Amniotic epithelial cell (primary cell): ENCODE measurements at regions not wholly inside any gene's neighbourhood (a gene's known extent, or its start where the extent isn't known, plus 50 kb on each side); places are given as distances from the start of the nearest gene placed in this dataset.
"Not testable (repeated sequence)": the region's sequence is repeated elsewhere in the genome, so short reads cannot be mapped to it uniquely, and the experiment has no call there.

ENCODE experiments used
- DNase-seq: peaks from one replicate; pipeline ENCODE4 v3.0.0-alpha.2; 2010; ENCODE audit warnings: low read depth

DNA sequence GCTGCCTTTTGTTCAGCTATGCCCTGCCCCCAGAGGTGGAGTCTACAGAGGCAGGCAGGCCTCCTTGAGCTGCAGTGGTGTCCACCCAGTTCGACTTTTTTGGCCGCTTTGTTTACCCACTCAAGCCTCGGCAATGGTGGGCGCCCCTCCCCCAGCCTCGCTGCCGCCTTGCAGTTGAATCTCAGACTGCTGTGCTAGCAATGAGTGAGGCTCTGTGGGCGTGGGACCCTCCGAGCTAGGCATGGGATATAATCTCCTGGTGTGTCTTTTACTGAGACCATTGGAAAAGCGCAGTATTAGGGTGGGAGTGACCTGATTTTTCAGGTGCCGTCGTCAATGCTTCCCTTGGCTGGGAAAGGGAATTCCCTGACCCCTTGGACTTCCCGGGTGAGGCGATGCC lies 279.3 kb downstream of the PTH2R start:
- DNase-seq: not testable (repeated sequence)

DNA sequence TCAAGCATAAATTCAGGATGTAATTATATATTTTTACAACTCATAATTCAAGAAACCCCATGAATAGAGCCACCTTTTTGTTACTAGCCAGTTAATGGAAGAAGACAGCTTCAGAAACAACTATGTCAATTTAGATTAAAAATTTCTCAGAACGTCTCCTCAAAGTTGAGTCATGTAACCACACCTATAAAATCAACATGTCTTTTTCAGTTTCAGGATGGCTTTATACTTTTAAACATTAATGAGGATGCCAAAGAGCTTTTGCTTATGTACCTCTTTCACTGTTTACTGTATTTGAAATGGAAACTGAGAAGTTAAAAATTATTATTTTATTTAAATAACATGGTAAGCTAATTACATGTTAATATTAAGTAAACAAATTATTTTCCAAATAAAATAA lies 280.1 kb downstream of the PTH2R start:
- no peak for DNase-seq

DNA sequence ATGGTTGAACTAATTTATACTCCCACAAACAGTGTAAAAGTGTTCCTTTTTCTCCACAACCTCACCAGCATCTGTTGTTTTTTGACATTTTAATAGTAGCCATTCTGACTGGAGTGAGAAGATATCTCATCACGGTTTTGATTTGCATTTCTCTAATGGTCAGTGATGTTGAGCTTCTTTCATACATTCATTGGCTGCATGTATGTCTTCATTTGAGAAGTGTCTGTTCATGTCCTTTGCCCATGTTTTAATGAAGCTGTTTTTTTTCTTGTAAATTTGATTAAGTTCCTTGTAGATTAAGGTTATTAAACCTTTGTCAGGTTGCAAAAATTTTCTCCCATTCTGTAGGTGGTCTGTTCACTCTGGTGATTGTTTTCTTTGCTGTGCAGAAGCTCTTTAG lies 281.1 kb downstream of the PTH2R start:
- not testable (repeated sequence) for DNase-seq

DNA sequence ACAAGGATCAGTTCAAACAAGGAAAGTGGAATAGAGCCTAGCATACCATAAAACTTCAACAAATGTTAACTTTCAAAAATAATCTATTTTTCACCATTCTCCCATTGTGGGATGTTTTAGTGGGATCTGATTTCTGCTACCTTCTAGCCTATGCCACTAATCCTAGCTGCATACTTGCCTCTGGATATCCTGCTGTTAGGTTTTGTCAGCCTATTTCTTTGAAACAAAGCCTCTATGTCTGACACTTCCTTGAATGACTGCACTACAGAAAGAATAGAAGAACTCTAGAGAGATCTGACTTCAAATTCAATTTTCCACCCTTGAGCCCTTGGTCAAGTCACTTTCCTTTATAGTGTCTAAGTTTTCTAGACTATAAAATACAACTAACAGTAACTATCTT lies 291.5 kb downstream of the PTH2R start:
- no peak for DNase-seq

DNA sequence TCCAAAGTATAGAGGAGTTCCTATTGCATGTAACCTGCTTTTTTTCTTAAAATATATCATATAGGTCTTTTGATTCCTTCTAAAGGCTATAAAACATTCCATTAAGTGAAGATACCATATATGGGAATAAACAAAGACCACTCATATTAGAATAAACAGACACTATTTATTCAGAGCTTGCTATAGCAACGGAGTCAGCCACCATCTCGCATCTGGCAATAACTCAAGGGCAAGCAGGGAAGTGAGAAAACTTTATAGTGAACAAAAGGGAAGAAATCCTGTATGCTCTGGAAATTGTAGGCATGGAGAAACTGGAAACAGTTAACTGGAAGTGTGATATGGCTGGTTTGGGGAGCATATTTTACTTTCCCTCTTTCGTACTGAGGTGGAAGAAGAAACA lies 301.9 kb downstream of the PTH2R start:
- DNase-seq: no peak

DNA sequence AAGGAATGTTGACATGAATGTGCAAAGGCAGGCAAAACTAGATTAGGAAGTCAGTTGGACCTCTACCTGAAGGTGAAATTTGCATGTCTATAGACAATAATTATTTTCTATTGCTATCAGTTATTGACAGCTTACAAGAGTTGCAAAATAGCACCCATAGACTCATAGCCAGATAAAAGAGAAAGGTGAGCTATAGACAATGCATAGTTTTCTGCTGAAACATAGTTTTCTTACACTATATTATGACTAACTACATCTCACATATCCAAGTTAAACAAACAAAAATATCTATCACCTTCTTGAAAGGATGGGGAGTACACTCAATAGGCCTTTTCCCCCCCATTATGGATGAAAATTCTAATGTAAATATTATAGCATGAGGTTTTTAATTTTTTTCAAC lies 305.0 kb downstream of the PTH2R start:
- DNase-seq: no peak

DNA sequence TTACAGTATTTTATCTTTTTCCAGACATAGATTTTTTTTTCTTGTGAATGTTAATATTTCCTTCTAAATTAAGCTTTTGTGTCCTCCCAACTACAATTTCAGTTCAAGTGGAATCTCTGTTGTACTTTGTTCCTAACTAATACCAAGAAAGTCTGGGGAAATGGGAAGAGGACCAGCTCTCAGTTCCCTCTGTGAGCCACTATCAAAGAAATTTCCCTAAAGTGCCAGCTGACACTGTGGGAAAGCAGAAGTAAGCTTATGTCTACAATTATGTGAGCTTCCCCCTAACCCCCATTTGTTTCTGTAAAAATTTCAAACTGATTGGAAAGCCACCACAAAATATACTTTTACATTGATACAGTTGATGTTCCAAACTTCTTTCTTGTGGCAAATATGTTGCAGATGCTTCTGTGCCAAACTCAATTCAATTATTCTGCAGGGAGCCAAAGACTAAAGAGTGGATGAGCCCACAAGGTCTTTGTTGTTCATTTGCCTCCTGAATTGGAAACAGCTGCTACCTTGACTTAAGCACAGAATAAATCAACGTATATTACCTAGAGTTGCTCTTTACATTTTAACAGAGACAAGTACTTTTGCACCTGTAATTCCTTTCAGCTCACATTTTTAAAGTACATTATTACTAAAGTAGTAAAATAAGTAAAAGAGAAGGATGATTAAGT lies 306.6 kb downstream of the PTH2R start:
- no peak for DNase-seq

DNA sequence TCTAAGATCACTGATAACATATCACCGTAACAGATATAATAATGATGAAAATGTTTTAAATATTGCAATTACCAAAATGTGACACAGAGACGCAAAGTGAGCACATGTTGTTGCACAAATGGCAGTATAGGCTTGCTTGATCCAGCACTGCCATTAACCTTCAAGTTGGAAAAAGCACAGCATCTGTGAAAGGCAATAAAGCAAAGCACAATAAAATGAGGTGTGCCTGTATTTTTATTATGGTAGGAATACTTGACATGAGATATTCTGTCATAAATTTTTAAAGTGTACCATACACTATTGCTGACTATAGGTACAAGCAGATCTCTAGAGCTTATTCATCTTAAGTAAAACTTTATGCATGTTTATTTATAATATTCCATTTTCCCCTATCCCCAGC lies 312.2 kb downstream of the PTH2R start:
- DNase-seq: no peak

DNA sequence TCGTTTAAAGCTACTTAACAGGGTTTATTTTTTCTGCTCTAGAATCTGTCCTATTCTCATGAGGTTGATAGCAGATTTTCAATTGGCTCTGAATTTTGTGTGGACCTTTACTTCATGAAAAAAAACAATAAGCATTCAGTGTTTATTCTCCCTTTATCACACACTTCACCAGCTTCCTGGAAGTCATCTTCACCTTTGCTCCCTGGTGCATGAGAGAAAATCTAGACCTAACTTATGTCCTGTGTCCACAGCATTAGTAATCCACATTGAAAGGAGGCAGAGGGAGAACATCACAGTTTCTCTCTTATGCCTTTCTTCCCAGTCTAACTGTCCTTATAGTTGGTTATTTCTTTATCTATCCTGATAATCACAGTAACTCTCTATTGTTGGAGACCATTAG lies 316.1 kb downstream of the PTH2R start:
- DNase-seq: no peak

DNA sequence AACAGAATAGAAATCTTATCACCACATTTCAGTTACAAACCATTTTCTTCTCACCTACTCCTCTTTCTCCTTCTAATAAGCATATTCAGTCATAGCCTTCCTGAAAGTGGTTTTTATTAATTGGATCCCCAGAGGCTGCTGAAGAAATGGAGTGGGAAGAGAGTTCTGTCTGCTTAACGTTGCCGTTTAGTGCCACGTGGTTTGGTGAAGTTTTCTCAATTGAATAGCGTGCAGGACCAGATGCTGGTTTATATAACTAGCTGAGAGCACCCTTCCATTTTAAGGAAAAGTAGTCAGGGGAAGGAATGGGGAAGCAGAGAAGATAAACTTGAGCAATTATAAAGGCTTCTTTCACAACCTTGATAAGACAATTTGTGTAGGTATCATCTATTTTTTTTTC lies 318.7 kb downstream of the PTH2R start:
- no peak for DNase-seq

DNA sequence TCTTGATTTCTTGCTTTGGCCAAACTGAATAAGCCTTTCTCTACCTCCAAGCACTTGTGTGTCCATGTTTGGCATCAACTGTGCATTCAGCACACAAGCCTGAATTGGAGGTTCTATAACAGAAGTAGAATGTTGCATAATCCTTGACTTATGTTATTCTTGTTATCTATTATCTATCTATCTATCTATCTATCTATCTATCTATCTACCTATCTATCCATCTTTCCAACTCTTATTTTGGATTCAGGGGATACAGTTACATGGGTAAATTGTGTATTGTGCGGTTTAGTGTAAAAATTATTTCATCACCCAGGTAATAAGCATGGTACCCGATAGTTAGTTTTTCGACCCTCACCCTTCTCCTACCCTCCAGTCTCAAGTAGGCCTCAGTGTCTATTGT lies 319.6 kb downstream of the PTH2R start:
- DNase-seq: no peak

DNA sequence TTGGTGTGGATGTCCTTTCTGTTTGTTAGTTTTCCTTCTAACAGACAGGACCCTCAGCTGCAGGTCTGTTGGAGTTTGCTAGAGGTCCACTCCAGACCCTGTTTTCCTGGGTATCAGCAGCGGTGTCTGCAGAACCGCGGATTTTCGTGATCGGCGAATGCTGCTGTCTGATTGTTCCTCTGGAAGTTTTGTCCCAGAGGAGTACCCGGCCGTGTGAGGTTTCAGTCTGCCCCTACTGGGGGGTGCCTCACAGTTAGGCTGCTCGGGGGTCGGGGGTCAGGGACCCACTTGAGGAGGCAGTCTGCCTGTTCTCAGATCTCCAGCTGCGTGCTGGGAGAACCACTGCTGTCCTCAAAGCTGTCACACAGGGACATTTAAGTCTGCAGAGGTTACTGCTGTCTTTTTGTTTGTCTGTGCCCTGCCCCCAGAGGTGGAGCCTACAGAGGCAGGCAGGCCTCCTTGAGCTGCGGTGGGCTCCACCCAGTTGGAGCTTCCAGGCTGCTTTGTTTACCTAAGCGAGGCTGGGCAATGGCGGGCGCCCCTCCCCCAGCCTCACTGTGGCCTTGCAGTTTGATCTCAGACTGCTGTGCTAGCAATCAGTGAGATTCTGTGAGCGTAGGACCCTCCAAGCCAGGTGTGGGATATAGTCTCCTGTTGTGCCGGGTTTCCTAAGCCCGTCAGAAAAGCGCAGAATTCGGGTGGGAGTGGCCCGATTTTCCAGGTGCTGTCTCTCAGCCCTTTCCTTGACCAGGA lies 345.2 kb downstream of the PTH2R start:
- DNase-seq: not testable (repeated sequence)

DNA sequence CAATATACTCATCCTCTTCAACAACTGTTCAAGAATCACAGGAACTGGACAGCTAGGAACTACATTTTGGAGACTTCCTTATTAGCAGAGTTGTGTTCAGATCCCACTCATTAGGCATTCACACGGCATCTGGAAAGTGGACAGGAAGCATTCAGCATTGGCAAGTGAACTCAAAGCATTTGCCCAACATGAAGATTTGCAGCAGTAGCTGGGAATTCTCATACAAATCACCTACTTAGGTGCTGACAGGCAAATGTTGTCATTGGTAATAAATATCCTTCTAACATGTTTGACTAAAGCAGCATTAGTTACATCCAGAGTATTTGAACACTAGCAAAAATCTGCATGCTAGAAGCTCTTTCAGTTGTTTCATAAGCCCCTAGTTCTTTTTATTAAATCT lies 350.8 kb downstream of the PTH2R start:
- no peak for DNase-seq

DNA sequence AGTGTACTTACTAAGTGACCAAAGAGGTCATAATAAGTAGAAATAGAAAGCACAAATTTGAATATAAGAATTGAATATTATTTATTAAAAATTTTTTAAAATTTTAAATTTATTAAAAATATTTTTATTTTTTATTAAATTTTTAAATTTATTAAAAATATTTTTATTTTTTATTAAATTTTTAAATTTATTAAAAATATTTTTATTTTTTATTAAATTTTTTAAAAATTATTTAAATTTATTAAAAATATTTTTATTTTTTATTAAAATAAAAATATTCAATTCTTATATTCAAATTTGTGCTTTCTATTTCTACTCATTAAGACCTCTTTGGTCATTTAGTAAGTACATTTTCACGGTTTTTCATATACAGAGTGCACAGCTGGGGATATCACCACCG lies 366.5 kb downstream of the PTH2R start:
- DNase-seq: not testable (repeated sequence)

DNA sequence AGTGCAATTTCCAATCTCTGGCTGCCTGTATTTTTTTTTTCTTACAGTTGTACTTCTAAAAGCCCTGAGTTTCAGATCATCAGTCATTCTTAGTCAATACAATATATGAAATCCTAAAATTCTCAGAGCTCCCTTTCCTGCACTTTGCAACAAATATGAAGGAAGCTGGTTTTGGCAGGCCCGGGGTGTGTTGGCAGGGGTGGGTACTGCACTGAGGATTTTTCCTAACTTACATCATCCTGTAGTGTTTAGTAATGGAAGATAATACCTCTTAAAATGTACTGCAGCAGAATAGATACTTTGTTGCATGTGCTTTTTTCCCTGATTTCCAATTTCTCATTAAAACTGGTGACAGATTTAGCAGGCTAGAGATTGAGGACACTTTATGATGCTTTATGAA lies 374.6 kb downstream of the PTH2R start:
- DNase-seq: no peak

DNA sequence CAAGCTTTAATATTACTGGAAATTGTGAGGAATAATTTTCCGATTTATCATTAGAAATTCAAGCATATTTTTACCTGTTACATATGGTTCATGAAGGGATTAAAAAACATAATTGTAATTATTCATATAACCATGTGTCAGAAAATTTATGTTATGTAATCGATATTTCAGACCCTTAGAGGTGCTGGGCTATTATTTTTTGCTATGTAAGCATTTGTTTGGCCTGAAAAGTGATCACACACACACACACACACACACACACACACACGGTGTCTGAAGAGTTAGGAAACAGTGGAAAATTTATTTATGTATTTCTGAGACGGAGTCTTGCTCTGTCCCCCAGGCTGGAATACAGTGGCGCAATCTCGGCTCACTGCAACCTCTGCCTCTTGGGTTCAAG lies 375.5 kb downstream of the PTH2R start:
- DNase-seq: no peak

DNA sequence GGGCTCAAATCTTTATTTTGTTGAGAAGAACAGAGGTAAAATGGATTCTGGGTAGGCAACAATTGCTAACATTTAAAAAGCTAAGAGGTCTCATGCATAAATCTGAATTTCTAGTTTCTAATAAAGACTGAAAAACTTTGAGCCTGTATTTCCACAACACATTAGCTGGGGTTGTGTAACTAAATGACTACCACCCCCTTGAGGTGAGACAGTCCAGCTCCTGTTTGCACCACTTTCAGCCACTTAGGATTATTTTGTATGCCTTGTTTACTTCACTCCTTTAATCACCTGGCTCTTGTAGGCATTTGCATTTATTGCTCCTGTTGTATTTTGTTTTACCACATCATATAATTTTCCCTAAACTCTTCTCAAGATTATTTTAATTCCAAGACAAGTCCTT lies 376.6 kb downstream of the PTH2R start:
- no peak for DNase-seq

DNA sequence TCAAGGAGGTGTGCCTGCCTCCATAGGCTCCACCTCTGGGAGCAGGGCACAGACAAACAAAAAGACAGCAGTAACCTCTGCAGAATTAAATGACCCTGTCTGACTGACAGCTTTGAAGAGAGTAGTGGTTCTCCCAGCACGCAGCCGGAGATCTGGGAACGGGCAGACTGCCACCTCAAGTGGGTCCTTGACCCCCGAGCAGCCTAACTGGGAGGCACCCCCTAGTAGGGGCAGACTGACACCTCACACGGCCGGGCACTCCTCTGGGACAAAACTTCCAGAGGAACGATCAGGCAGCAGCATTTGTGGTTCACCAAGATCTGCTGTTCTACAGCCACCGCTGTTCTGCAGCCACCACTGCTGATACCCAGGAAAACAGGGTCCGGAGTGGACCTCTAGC lies 378.2 kb downstream of the PTH2R start:
- not testable (repeated sequence) for DNase-seq

DNA sequence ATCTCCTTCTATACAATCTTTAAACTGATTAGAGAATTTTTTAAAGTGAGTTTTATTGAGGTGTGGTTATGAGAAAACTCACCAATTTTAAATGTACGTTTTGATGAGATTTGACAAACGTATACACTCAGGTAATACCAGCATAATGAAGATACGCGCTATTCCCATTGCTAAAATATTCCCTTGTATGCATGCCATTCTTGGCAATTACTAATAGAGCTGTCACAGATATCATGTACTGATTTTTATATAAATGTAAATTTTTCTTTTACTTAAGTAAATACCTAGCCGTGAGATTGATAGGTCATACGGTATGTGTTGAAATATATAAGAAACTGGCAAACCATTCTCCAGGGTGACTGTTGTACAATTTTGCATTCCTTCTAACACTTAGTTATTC lies 384.7 kb downstream of the PTH2R start:
- DNase-seq: no peak

DNA sequence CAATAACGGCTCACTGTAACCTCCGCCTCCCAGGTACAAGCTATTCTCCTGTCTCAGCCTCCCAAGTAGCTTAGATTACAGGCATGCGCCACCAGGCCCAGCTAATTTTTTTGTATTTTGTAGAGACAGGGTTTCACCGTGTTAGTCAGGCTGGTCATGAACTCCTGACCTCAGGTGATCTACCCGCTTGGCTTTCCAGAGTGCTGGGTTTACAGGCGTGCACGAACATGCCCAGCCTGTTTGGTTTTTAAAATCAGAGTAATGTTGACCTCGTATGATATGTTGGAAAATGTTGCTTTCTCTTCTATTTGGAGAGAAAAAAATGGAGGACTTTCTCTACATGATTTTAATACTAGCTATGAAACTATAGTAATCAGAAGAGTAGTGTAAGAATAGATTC lies 386.2 kb downstream of the PTH2R start:
- DNase-seq: no peak

DNA sequence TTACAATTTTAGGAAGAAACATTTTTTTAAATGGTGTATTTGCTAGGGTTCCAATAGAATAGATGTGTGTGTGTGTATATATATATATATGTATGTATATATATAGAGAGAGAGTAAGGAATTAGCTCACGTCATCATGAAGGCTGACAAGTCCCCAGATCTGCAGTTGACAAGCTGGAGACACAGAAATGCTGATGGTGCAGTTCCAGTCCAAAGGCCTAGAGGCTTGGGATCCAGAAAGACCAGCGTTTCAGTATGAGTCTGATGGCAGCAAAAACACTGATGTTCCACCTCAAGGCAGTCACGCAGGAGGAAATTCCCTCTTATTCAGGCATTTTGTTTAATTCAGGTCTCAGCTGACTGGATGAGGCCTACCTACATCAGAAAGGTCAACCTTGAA lies 386.8 kb downstream of the PTH2R start:
- no peak for DNase-seq

DNA sequence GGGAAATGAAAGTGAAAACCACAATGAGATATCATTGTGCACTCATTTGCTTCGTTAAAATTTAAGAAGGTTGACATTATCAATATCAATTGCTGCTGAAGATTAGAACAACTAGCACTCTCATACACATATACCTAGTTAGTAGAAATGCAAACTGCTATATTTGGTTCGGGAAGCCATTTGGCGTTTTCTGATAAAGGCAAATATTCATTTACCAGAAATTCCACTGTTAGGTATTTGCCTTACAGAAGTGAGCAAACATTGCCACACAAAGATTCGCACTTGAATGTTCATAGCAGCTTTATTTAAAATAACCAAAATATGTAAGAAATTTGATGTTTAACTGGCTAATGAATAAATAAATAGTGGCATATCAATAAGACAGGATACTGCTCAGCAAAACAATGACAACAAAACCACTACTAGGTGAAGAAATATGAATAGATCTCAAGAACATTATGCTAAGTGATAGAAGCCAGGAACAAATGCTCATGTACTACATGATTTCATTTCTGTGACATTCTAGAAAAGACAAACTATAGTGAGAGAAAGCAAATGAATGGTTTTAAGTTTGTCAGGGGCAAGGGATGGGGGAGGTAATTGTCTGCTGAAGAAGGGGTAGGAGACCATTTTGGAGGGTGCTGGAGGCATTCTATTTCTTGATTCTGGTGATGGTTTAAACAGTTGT lies 387.8 kb downstream of the PTH2R start:
- DNase-seq: no peak

DNA sequence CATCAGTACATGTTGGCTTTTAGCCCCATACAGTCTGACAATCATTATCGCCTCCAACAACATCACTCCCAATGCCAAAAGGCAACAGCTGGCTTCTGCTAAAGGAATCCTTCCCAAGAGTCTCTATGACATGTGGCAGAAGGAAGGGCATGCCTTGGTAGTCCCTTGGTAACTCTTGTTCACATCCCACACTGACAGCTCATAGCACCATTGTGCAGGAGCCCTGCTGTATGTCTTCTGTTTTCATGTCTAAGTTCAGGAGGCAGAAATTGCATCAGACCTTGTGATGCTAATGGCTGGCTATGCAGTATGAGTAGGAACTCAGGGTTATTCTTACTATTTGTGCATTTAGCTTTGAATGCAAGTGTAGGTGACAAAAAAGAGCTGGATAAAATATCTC lies 392.1 kb downstream of the PTH2R start:
- no peak for DNase-seq
